ENCODE measurements at regions not wholly inside any gene's neighbourhood (a gene's known extent, or its start where the extent isn't known, plus 50 kb on each side); places are given as distances from the start of the nearest gene placed in this dataset.

DNA sequence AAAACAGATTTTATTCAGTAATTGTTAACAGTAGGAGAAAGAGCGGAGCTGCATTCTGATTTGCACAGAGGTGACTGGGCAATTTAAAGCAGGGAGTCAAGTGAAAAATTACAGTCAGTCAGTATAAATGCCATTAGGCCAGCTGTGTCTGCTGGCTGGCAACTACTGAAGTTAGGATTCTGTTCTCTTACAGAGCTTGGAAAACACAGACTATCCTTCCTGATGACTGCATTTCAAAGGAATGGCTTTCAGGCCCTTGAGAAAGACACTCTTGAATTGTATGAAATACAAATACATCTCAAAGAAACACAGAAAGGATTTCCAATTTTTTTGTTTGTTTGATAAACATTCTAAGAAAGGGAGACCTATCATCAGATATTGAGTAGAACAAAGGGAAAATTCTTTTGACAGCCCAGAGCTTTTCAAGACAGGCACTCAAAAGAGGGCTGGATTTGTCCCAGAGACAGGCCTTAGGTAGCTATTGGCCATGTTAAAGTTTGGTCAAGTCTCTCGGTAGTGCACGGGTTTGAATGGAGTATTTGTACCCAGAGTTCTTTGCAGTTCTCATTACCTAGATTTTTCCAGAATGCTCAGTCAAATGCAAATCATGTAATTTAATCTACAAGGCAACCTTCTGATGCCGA, 551.2 kb upstream of the CCDC54 start:
- TF ChIP-seq, protein P1, sequence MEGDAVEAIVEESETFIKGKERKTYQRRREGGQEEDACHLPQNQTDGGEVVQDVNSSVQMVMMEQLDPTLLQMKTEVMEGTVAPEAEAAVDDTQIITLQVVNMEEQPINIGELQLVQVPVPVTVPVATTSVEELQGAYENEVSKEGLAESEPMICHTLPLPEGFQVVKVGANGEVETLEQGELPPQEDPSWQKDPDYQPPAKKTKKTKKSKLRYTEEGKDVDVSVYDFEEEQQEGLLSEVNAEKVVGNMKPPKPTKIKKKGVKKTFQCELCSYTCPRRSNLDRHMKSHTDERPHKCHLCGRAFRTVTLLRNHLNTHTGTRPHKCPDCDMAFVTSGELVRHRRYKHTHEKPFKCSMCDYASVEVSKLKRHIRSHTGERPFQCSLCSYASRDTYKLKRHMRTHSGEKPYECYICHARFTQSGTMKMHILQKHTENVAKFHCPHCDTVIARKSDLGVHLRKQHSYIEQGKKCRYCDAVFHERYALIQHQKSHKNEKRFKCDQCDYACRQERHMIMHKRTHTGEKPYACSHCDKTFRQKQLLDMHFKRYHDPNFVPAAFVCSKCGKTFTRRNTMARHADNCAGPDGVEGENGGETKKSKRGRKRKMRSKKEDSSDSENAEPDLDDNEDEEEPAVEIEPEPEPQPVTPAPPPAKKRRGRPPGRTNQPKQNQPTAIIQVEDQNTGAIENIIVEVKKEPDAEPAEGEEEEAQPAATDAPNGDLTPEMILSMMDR (IDR thresholded peaks at IDR 0.05): no peak
- no peaks in the 10 kb centered on the region for H3K4me1 ChIP-seq (ENCODE audit: control insufficient read depth in 1 of 2, insufficient read depth in 1 of 2, low read depth in 1 of 2, low read length in 1 of 2)

DNA sequence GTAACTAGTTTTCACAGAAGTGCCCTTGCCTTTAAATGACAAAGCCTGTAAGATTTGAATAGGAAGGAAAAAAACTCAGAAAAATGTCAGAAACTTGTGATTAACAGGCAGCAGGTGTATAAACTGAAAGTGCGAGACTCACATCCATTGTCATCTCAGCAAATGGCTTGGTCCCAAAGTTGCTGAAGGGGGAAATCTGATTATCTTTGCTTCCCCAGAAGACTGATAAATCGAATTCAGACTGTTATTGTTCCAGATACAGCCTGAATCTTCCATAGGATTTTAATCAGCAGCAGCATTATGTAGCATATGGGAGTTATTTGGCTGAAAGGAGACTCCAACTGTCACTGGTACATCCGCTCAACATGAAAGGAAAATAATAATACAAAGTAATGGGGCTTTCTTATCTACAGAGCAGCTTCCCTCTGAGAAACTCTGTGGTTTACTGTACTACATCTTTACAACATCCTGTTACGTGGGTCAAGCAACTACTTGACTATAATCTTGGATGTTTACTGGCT, 550.4 kb upstream of the CCDC54 start:
- Histone ChIP-seq H3K9me3 (no peaks in the 10 kb centered on the region), H3K27me3 (no peaks in the 10 kb centered on the region), H3K36me3 (no peaks in the 10 kb centered on the region), H3K4me1 (ENCODE audit: control insufficient read depth in 1 of 2, insufficient read depth in 1 of 2, low read depth in 1 of 2, low read length in 1 of 2) (no peaks in the 10 kb centered on the region), H3K4me3 (ENCODE audit: low read depth in 1 of 2, low read length in 1 of 2) (no peak overlapping the region), H3K27ac (no peak overlapping the region)
- TF ChIP-seq, protein P1 (IDR thresholded peaks at IDR 0.05): no peak

More for the DNA sequence above, 551.2 kb upstream of the CCDC54 start:
- no peaks in the 10 kb centered on the region for H3K9me3 ChIP-seq
- no peak overlapping the region for H3K4me3 ChIP-seq (ENCODE audit: low read depth in 1 of 2, low read length in 1 of 2)
- no peaks in the 10 kb centered on the region for H3K36me3 ChIP-seq
- H3K27ac ChIP-seq: no peak overlapping the region
- H3K27me3 ChIP-seq: no peaks in the 10 kb centered on the region

DNA sequence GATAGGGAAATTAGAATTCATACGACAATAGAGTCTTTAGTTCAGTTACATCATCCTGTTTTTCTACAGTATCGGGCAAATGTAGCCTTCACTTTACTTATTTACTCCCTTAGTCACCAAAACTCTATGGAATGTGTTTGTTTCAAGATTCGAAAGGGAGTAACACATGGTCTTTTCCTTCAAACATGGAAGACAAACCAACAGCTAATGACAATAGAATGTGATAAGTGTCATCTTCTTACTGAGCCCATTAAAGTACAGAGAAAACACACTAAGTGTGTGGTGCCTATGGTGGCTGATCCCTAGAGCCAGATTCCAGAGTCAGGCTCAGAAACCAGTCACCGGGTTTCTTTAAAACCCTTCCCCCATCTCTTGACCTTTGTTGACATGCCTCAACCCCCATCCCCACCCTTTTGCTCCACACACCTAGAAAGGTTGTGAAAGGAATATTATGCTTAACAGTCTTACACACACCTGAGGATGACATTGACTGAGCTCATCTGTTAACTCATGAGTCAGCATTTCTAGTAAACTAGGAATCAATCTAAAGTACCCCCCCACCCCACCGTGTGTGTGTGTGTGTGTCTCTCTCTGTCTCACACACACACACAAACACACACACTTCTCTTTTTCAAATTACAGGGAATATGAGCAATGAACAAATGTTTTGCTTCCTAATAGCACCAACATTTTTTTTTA, 549.6 kb upstream of the CCDC54 start:
- H3K36me3 ChIP-seq: no peaks in the 10 kb centered on the region
- TF ChIP-seq, protein P1 (IDR thresholded peaks at IDR 0.05): no peak
- no peak overlapping the region for H3K27ac ChIP-seq
- no peaks in the 10 kb centered on the region for H3K4me1 ChIP-seq (ENCODE audit: control insufficient read depth in 1 of 2, insufficient read depth in 1 of 2, low read depth in 1 of 2, low read length in 1 of 2)
- no peak overlapping the region for H3K4me3 ChIP-seq (ENCODE audit: low read depth in 1 of 2, low read length in 1 of 2)
- no peaks in the 10 kb centered on the region for H3K27me3 ChIP-seq
- H3K9me3 ChIP-seq: no peaks in the 10 kb centered on the region

DNA sequence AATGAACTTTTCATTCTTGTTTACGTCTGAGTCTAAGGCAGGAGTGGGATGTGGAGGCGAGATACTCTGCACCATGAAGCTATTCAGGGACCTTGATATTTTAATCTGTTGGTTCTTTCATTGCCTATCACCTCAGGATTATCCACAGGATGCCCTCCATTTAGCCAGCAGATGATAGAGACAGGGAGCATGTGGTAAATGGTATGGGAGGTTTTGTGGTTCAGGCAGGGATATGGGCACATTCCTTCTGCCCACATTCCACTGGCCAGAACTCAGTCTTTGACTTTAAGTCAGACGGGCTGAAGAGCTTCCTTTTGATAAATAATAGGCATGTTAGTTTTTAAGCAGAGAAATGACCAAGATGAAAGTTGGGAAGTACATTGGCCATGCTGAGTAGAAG, 548.0 kb upstream of the CCDC54 start:
- TF ChIP-seq, protein P1 (IDR thresholded peaks at IDR 0.05): no peak
- Histone ChIP-seq H3K36me3 (no peaks in the 10 kb centered on the region), H3K27me3 (no peaks in the 10 kb centered on the region), H3K27ac (no peak overlapping the region), H3K9me3 (no peaks in the 10 kb centered on the region), H3K4me1 (ENCODE audit: control insufficient read depth in 1 of 2, insufficient read depth in 1 of 2, low read depth in 1 of 2, low read length in 1 of 2) (no peaks in the 10 kb centered on the region), H3K4me3 (ENCODE audit: low read depth in 1 of 2, low read length in 1 of 2) (no peak overlapping the region)

DNA sequence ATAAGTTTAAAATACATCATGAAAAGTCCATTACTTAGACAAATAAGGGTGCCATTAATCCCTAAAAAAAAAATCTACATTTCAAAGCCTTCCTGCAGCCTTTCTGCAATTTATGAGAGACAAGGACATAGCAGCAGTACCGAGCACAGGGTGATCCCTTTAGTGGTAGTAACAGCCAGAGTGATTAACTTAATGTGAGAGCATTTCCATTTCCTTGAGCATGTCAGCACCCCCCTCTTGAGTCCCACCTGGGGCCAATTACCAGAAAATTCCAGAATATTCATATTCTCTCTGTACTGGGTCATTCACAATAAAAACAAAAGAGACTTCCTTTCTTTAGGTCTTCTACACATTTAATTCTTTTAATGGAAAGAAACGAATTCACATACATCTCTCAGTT, 546.9 kb upstream of the CCDC54 start:
- H3K36me3 ChIP-seq: no peaks in the 10 kb centered on the region
- H3K4me3 ChIP-seq (ENCODE audit: low read depth in 1 of 2, low read length in 1 of 2): no peak overlapping the region
- no peaks in the 10 kb centered on the region for H3K4me1 ChIP-seq (ENCODE audit: control insufficient read depth in 1 of 2, insufficient read depth in 1 of 2, low read depth in 1 of 2, low read length in 1 of 2)
- TF ChIP-seq, protein P1 (IDR thresholded peaks at IDR 0.05): no peak
- no peaks in the 10 kb centered on the region for H3K9me3 ChIP-seq
- no peak overlapping the region for H3K27ac ChIP-seq
- H3K27me3 ChIP-seq: no peaks in the 10 kb centered on the region

Measured in neutrophil (primary cell).